ENCODE measurements at regions not wholly inside any gene's neighbourhood (a gene's known extent, or its start where the extent isn't known, plus 50 kb on each side); places are given as distances from the start of the nearest gene placed in this dataset.

- DNase-seq (ENCODE audit: low spot score) (no peak), ATAC-seq (ENCODE audit: insufficient number of reproducible peaks, low FRiP score, low read depth) (no peak)
- H3K4me3 ChIP-seq = no peak overlapping the region
- no peaks in the 10 kb centered on the region for H3K4me1 ChIP-seq (ENCODE audit: control insufficient read depth in 1 of 2, low read depth in 2 of 2)
- TF ChIP-seq, protein P1, sequence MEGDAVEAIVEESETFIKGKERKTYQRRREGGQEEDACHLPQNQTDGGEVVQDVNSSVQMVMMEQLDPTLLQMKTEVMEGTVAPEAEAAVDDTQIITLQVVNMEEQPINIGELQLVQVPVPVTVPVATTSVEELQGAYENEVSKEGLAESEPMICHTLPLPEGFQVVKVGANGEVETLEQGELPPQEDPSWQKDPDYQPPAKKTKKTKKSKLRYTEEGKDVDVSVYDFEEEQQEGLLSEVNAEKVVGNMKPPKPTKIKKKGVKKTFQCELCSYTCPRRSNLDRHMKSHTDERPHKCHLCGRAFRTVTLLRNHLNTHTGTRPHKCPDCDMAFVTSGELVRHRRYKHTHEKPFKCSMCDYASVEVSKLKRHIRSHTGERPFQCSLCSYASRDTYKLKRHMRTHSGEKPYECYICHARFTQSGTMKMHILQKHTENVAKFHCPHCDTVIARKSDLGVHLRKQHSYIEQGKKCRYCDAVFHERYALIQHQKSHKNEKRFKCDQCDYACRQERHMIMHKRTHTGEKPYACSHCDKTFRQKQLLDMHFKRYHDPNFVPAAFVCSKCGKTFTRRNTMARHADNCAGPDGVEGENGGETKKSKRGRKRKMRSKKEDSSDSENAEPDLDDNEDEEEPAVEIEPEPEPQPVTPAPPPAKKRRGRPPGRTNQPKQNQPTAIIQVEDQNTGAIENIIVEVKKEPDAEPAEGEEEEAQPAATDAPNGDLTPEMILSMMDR (IDR thresholded peaks at IDR 0.05) = no peak
- no peaks in the 10 kb centered on the region for H3K9me3 ChIP-seq
- no peak overlapping the region for H3K27ac ChIP-seq
- H3K27me3 ChIP-seq (replicated peaks; ENCODE audit: insufficient read depth) = no peaks in the 10 kb centered on the region
- no peaks in the 10 kb centered on the region for H3K36me3 ChIP-seq
Observed at GRCh38 chr11:127601578-127601977, 601.0 kb upstream of the KIRREL3 start.

- DNase-seq (ENCODE audit: low spot score) (no peak), ATAC-seq (ENCODE audit: insufficient number of reproducible peaks, low FRiP score, low read depth) (no peak)
- Histone ChIP-seq H3K4me1 (ENCODE audit: control insufficient read depth in 1 of 2, low read depth in 2 of 2) (no peaks in the 10 kb centered on the region), H3K9me3 (no peaks in the 10 kb centered on the region), H3K36me3 (no peaks in the 10 kb centered on the region), H3K27me3 (replicated peaks; ENCODE audit: insufficient read depth) (no peaks in the 10 kb centered on the region), H3K4me3 (no peak overlapping the region), H3K27ac (no peak overlapping the region)
- TF ChIP-seq, protein P1 (IDR thresholded peaks at IDR 0.05) = no peak
Observed at GRCh38 chr11:127600674-127601073, 600.1 kb upstream of the KIRREL3 start.

DNA sequence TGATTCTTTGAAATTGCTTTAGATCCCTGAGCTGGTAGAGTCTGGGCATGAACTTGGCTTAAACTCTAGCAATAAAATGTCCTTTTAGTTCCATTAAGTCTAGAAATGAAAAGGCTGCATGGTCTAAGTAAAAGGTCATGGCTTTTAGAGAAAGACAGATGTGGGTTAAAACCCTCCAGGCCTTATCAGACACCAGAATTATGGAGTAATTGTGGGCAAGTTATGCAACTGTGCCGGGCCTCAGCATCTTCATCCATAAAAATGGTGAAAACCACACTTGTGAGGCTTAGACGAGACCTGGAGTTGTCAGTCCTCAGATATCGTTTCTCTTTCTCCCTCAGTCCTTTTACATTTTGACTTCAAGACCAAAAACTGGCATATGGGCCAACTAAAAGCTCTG, 597.9 kb upstream of the KIRREL3 start:
- Histone ChIP-seq H3K9me3 (no peaks in the 10 kb centered on the region), H3K27ac (no peak overlapping the region), H3K27me3 (replicated peaks; ENCODE audit: insufficient read depth) (no peaks in the 10 kb centered on the region), H3K36me3 (no peaks in the 10 kb centered on the region), H3K4me3 (no peak overlapping the region), H3K4me1 (ENCODE audit: control insufficient read depth in 1 of 2, low read depth in 2 of 2) (no peaks in the 10 kb centered on the region)
- TF ChIP-seq, protein P1 (IDR thresholded peaks at IDR 0.05) = no peak
- no peak for DNase-seq (ENCODE audit: low spot score)
- no peak for ATAC-seq (ENCODE audit: insufficient number of reproducible peaks, low FRiP score, low read depth)

DNA sequence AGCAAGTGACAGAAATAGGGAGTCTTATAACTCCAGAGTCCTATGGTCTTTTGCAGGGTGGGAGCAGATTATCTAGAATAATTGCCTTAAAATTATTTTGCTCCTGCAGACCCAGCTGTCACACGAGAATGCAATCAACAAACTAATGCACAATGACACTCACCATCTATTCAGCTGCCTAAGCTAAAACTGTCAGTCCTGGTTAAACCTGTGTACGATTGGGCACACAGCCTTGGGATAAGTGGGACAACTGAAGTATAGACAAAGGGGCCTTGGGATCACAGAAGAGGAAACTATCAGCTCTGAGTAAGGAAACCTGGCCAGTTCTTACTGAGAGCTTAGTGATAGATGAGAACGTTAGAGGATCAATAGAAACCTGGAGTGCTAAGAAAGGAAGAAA, 595.9 kb upstream of the KIRREL3 start:
- H3K4me1 ChIP-seq (ENCODE audit: control insufficient read depth in 1 of 2, low read depth in 2 of 2) = no peaks in the 10 kb centered on the region
- H3K36me3 ChIP-seq = no peaks in the 10 kb centered on the region
- DNase-seq (ENCODE audit: low spot score) (no peak), ATAC-seq (ENCODE audit: insufficient number of reproducible peaks, low FRiP score, low read depth) (no peak)
- no peaks in the 10 kb centered on the region for H3K9me3 ChIP-seq
- H3K27ac ChIP-seq = no peak overlapping the region
- H3K4me3 ChIP-seq = no peak overlapping the region
- TF ChIP-seq, protein P1 (IDR thresholded peaks at IDR 0.05) = no peak
- no peaks in the 10 kb centered on the region for H3K27me3 ChIP-seq (replicated peaks; ENCODE audit: insufficient read depth)

DNA sequence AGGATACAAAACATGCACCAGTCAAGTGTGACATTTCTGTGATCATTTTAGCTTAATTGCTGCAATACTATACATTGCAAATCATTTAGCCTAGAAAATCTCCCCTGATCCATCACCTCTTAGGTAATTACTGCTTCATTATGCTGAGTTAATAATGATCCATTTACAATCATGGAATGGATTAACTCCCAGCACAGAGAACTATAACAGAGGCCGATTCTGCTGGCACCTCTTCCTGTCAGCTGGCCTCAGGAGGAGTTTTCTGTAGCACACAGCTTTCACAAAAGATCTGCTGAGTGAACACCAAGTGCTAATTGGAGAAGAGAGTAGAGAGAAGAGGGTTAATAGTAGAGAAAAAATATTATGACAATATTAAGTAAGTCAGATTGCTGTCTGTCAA, 591.8 kb upstream of the KIRREL3 start:
- Histone ChIP-seq H3K4me1 (ENCODE audit: control insufficient read depth in 1 of 2, low read depth in 2 of 2) (no peaks in the 10 kb centered on the region), H3K27ac (no peak overlapping the region), H3K4me3 (no peak overlapping the region), H3K27me3 (replicated peaks; ENCODE audit: insufficient read depth) (no peaks in the 10 kb centered on the region), H3K36me3 (no peaks in the 10 kb centered on the region), H3K9me3 (no peaks in the 10 kb centered on the region)
- TF ChIP-seq, protein P1 (IDR thresholded peaks at IDR 0.05) = no peak
- ATAC-seq (ENCODE audit: insufficient number of reproducible peaks, low FRiP score, low read depth) (no peak), DNase-seq (ENCODE audit: low spot score) (no peak)
